NCI-H1048 (cell line): ENCODE measurements at regions not wholly inside any gene's neighbourhood (a gene's known extent, or its start where the extent isn't known, plus 50 kb on each side); places are given as distances from the start of the nearest gene placed in this dataset.

Source experiments
- DNase-seq: peaks from one replicate; lab custom pipeline; 2025; lab: John Stamatoyannopoulos, UW

GRCh38 chr19:28019901-28020300, 1193.0 kb downstream of the UQCRFS1 start:
- DNase-seq: no peak

- no peak for DNase-seq
Measured at GRCh38 chr19:28019371-28019770, 1193.6 kb downstream of the UQCRFS1 start.

- DNase-seq: no peak
Measured at GRCh38 chr19:28018499-28018898, 1194.5 kb downstream of the UQCRFS1 start.

GRCh38 chr19:28014615-28015405, 1198.1 kb downstream of the UQCRFS1 start:
- DNase-seq: no peak

GRCh38 chr19:28012361-28012760, 1200.6 kb downstream of the UQCRFS1 start:
- no peak for DNase-seq

- no peak for DNase-seq
Measured at GRCh38 chr19:28010656-28011055, 1202.3 kb downstream of the UQCRFS1 start.

GRCh38 chr19:28009696-28010095, 1203.3 kb downstream of the UQCRFS1 start:
- no peak for DNase-seq

GRCh38 chr19:28008695-28009094, 1204.3 kb downstream of the UQCRFS1 start:
- no peak for DNase-seq

- DNase-seq: no peak
Measured at GRCh38 chr19:28003543-28003942, 1209.4 kb downstream of the UQCRFS1 start.

- DNase-seq: no peak
Measured at GRCh38 chr19:27997069-27997468, 1215.9 kb downstream of the UQCRFS1 start.

- no peak for DNase-seq
Measured at GRCh38 chr19:27993619-27994570, 1219.1 kb downstream of the UQCRFS1 start.

GRCh38 chr19:27986299-27986698, 1226.7 kb downstream of the UQCRFS1 start:
- no peak for DNase-seq

- no peak for DNase-seq
Measured at GRCh38 chr19:27975419-27976005, 1237.4 kb downstream of the UQCRFS1 start.

- DNase-seq: no peak
Measured at GRCh38 chr19:27974082-27974513, 1238.9 kb downstream of the UQCRFS1 start.

- DNase-seq: no peak
Measured at GRCh38 chr19:27972291-27973040, 1240.5 kb downstream of the UQCRFS1 start.

GRCh38 chr19:27971869-27972268, 1241.1 kb downstream of the UQCRFS1 start:
- DNase-seq: no peak

- DNase-seq: no peak
Measured at GRCh38 chr19:27971071-27971470, 1241.9 kb downstream of the UQCRFS1 start.

- no peak for DNase-seq
Measured at GRCh38 chr19:27966390-27966816, 1246.5 kb downstream of the UQCRFS1 start.

- no peak for DNase-seq
Measured at GRCh38 chr19:27964185-27964584, 1248.8 kb downstream of the UQCRFS1 start.

- DNase-seq: no peak
Measured at GRCh38 chr19:27962264-27962663, 1250.7 kb downstream of the UQCRFS1 start.
